ENCODE measurements at regions not wholly inside any gene's neighbourhood (a gene's known extent, or its start where the extent isn't known, plus 50 kb on each side); places are given as distances from the start of the nearest gene placed in this dataset.

GRCh38 chr14:50047274-50047676, 69.1 kb downstream of the VCPKMT start:
- DNase-seq (no peak), ATAC-seq (ENCODE audit: low read depth) (peak; percentile 85)
- Mint-ChIP-seq H3K9me3 (no peaks in the 10 kb centered on the region), H3K36me3 (ENCODE audit: low read depth) (peaks cover 59% of the 10 kb centered on the region), H3K4me3 (peak overlapping the region; percentile 69), H3K27me3 (no peaks in the 10 kb centered on the region), H3K4me1 (peaks cover 58% of the 10 kb centered on the region), H3K27ac (peak overlapping the region; percentile 92)
- TF ChIP-seq CTCF (IDR thresholded peaks at IDR 0.05), result no peak
- intact Hi-C loops (cut with micrococcal nuclease), result loop anchor here (1.0 to 10.0 kb wide), 5 partner anchors 9 to 488 kb away; partner anchors contain the start of genes ARF6 and MAP4K5
- POLR2A ChIA-PET, result interaction anchor here (0.6 to 5.0 kb wide), 22 partner anchors 8 to 195 kb away, joined by 3 to 94 read pairs (median 5); partner anchors contain the start of gene NEMF
- CTCF ChIA-PET, result interaction anchor here (0.9 to 2.1 kb wide), 4 partner anchors 15 to 195 kb away, joined by 3 to 8 read pairs (median 6); partner anchors contain the start of gene NEMF

- ATAC-seq (ENCODE audit: low read depth) (no peak), DNase-seq (no peak)
- H3K9me3 Mint-ChIP-seq, result no peaks in the 10 kb centered on the region
- H3K27ac Mint-ChIP-seq, result peak overlapping the region; percentile 50
- CTCF ChIA-PET, result interaction anchor here (1.0 kb wide), 1 partner anchor 47 kb away, joined by 3 read pairs; no protein-coding TSS in a partner anchor
- no peak overlapping the region for H3K4me3 Mint-ChIP-seq
- no peak for TF ChIP-seq CTCF (IDR thresholded peaks at IDR 0.05)
- H3K4me1 Mint-ChIP-seq, result peaks cover 53% of the 10 kb centered on the region
- H3K36me3 Mint-ChIP-seq (ENCODE audit: low read depth), result peaks cover 62% of the 10 kb centered on the region
- no peaks in the 10 kb centered on the region for H3K27me3 Mint-ChIP-seq
- POLR2A ChIA-PET, result interaction anchor here (0.6 to 2.5 kb wide), 6 partner anchors 11 to 177 kb away, joined by 3 to 18 read pairs (median 4); no protein-coding TSS in a partner anchor
- intact Hi-C loops (cut with micrococcal nuclease), result loop anchor here (10.0 kb wide), 1 partner anchor 486 kb away; the partner anchor contains the start of gene MAP4K5
Observed at GRCh38 chr14:50049093-50049492, 67.3 kb downstream of the VCPKMT start.

GRCh38 chr14:50049703-50050570, 66.4 kb downstream of the VCPKMT start:
- intact Hi-C loops (cut with micrococcal nuclease), result loop anchor here (10.0 kb wide), 1 partner anchor 485 kb away; the partner anchor contains the start of gene MAP4K5
- peaks cover 61% of the 10 kb centered on the region for H3K36me3 Mint-ChIP-seq (ENCODE audit: low read depth)

GRCh38 chr14:50051106-50051505, 65.3 kb downstream of the VCPKMT start:
- H3K4me1 Mint-ChIP-seq, result peaks cover 42% of the 10 kb centered on the region
- no peaks in the 10 kb centered on the region for H3K27me3 Mint-ChIP-seq
- DNase-seq (no peak), ATAC-seq (ENCODE audit: low read depth) (no peak)
- intact Hi-C loops (cut with micrococcal nuclease), result no loop called here
- CTCF ChIA-PET, result no interaction called here
- no peak overlapping the region for H3K4me3 Mint-ChIP-seq
- peaks cover 51% of the 10 kb centered on the region for H3K36me3 Mint-ChIP-seq (ENCODE audit: low read depth)
- POLR2A ChIA-PET, result interaction anchor here (2.5 kb wide), 1 partner anchor 11 kb away, joined by 10 read pairs; no protein-coding TSS in a partner anchor
- no peak overlapping the region for H3K27ac Mint-ChIP-seq
- TF ChIP-seq CTCF (IDR thresholded peaks at IDR 0.05), result no peak
- no peaks in the 10 kb centered on the region for H3K9me3 Mint-ChIP-seq

More at GRCh38 chr14:50049703-50050570, 66.4 kb downstream of the VCPKMT start:
- H3K27ac Mint-ChIP-seq, result peak overlapping the region; percentile 6
- ATAC-seq (ENCODE audit: low read depth), result no peak
- TF ChIP-seq CTCF (IDR thresholded peaks at IDR 0.05), result no peak
- ChIA-PET POLR2A (interaction anchor here (0.6 to 2.5 kb wide), 4 partner anchors 10 to 25 kb away, joined by 3 to 10 read pairs (median 4); no protein-coding TSS in a partner anchor), CTCF (interaction anchor here (1.0 kb wide), 1 partner anchor 48 kb away, joined by 3 read pairs; no protein-coding TSS in a partner anchor)
- no peak overlapping the region for H3K4me3 Mint-ChIP-seq
- no peaks in the 10 kb centered on the region for H3K9me3 Mint-ChIP-seq
- DNase-seq, result no peak
- H3K4me1 Mint-ChIP-seq, result peaks cover 45% of the 10 kb centered on the region
- no peaks in the 10 kb centered on the region for H3K27me3 Mint-ChIP-seq

- Mint-ChIP-seq H3K4me3 (no peak overlapping the region), H3K4me1 (peaks cover 42% of the 10 kb centered on the region), H3K27ac (no peak overlapping the region), H3K9me3 (no peaks in the 10 kb centered on the region), H3K27me3 (no peaks in the 10 kb centered on the region), H3K36me3 (ENCODE audit: low read depth) (peaks cover 46% of the 10 kb centered on the region)
- CTCF ChIA-PET, result no interaction called here
- no peak for TF ChIP-seq CTCF (IDR thresholded peaks at IDR 0.05)
- ATAC-seq (ENCODE audit: low read depth) (no peak), DNase-seq (no peak)
- intact Hi-C loops (cut with micrococcal nuclease), result no loop called here
- POLR2A ChIA-PET, result no interaction called here
Observed at GRCh38 chr14:50051706-50052105, 64.7 kb downstream of the VCPKMT start.
